HepG2 (cell line): ENCODE measurements at regions not wholly inside any gene's neighbourhood (a gene's known extent, or its start where the extent isn't known, plus 50 kb on each side); places are given as distances from the start of the nearest gene placed in this dataset.

Experiments
- ATAC-seq: fragments of 200-7000 bp; cut with Tn5 transposase; 3 replicates; pipeline ENCODE4 v1.9.1; 2020; ENCODE audit warnings: mild to moderate bottlenecking, moderate library complexity
- BruUV-seq: library from RNA; stranded (reverse); fragments of 400-500 nt; replicated peaks from 2 replicates; lab custom pipeline; 2021; lab: Mats Ljungman, UMichigan
- CTCF ChIA-PET: fragments of 300-600 bp; formaldehyde crosslinking; extraction: SDS; loops from one replicate; lab custom pipeline; 2021; ENCODE audit warnings: low total read pairs, inconsistent platforms, low intra/inter-chr PET ratio; lab: Yijun Ruan, JAX
- POLR2A ChIA-PET: fragments of 350-600 bp; sonication (Branson Sonifier 250); formaldehyde crosslinking; loops from one replicate; lab custom pipeline; 2020; ENCODE audit warnings: antibody characterized with exemption, inconsistent platforms; lab: Yijun Ruan, JAX
- DNase-seq: peaks from one replicate; pipeline ENCODE4 v3.0.0-alpha.2; 2015; ENCODE audit warnings: low spot score
- FAIRE-seq: peaks from 3 replicates; lab custom pipeline; 2011; peaks lifted over from hg19 to GRCh38; lab: Jason Lieb, UNC
- H2AFZ ChIP-seq: one replicate; pipeline ENCODE4 v1.6.1; 2011; ENCODE audit warnings: low read length, inconsistent platforms
- H3K27ac ChIP-seq: fragments of 300-600 bp; 3 replicates; pipeline ENCODE4 v1.8.0; 2011; ENCODE audit warnings: mixed run types, mild to moderate bottlenecking, mixed read lengths, low read length, inconsistent platforms; ENCODE audit not compliant: insufficient read depth; ENCODE audit errors: extremely low read length
- H3K27me3 ChIP-seq, 2 experiments: fragments of 200-600 bp in 1 of 2; 2 replicates in 1 of 2; 3 replicates in 1 of 2; pipeline versions ENCODE4 v1.6.0 to v1.8.0; 2011; ENCODE audit warnings: low read length in 2 of 2, mild to moderate bottlenecking in 2 of 2, moderate library complexity in 2 of 2, inconsistent platforms in 1 of 2; ENCODE audit not compliant: insufficient read depth in 2 of 2, control insufficient read depth in 1 of 2
- H3K36me3 ChIP-seq, 2 experiments: fragments of 200-600 bp in 1 of 2; replicated peaks in 1 of 2; 2 replicates in 1 of 2; 3 replicates in 1 of 2; pipeline versions ENCODE4 v1.5.1 to v1.8.0; 2011; ENCODE audit warnings: low read length in 2 of 2, inconsistent platforms in 1 of 2; ENCODE audit not compliant: insufficient read depth in 2 of 2, control insufficient read depth in 1 of 2
- H3K4me1 ChIP-seq: 2 replicates; pipeline ENCODE4 v1.5.1; 2012; ENCODE audit warnings: low read length, inconsistent platforms; ENCODE audit not compliant: insufficient read depth
- H3K4me2 ChIP-seq: 2 replicates; pipeline ENCODE4 v1.6.0; 2011; ENCODE audit warnings: low read depth, low read length, inconsistent platforms
- H3K4me3 ChIP-seq, 3 experiments: fragments of 200-600 bp in 1 of 3; sonication (generic), shearing (Covaris generic) in 1 of 3; replicated peaks in 1 of 3; 2 replicates each; pipeline ENCODE4 v1.5.1; 2011 to 2016; ENCODE audit warnings: low read length in 3 of 3, inconsistent platforms in 2 of 3, low read depth in 2 of 3, mild to moderate bottlenecking in 2 of 3, control low read depth in 1 of 3, mixed read lengths in 1 of 3; ENCODE audit not compliant: insufficient read depth in 1 of 3
- H3K79me2 ChIP-seq: one replicate; pipeline ENCODE4 v1.6.1; 2011; ENCODE audit warnings: low read length, inconsistent platforms; ENCODE audit not compliant: insufficient read depth
- H3K9ac ChIP-seq: 2 replicates; pipeline ENCODE4 v1.6.0; 2011; ENCODE audit warnings: mild to moderate bottlenecking, low read depth, low read length, inconsistent platforms; ENCODE audit not compliant: insufficient read depth
- H3K9me3 ChIP-seq: 2 replicates; pipeline ENCODE4 v1.5.1; 2012; ENCODE audit warnings: mild to moderate bottlenecking, low read length
- H4K20me1 ChIP-seq: 2 replicates; pipeline ENCODE4 v1.6.0; 2011; ENCODE audit warnings: inconsistent platforms, mild to moderate bottlenecking, low read length, moderate library complexity; ENCODE audit not compliant: insufficient read depth
- PRDM10 ChIP-seq: sonication (generic); formaldehyde crosslinking; IDR thresholded peaks from 2 replicates; pipeline ENCODE4 v1.4.0; 2020; ENCODE audit warnings: low read depth, missing genetic modification reagents
- ZNF616 ChIP-seq: sonication (generic); formaldehyde crosslinking; IDR thresholded peaks from 2 replicates; pipeline ENCODE4 v1.5.0; 2020; ENCODE audit warnings: low read depth, mild to moderate bottlenecking, missing genetic modification reagents
- WGBS: methylation state at CpG from one replicate; pipeline ENCODE4 v1.1.6; 2017; ENCODE audit warnings: low lambda C conversion rate; 5-methylcytosine and 5-hydroxymethylcytosine counted together
- in situ Hi-C: cut with HindIII; loops from 2 replicates; pipeline ENCODE4 v1.10.0; 2017; ENCODE audit warnings: low pct_unique_long_range_greater_than_20kb; ENCODE audit not compliant: extremely low pct_ligation_motif_present
- intact Hi-C: fragments of 100-400 bp; cut with micrococcal nuclease; formaldehyde crosslinking; loops from one replicate; pipeline ENCODE4 v1.10.0; 2022; ENCODE audit not compliant: unreplicated experiment

- CTCF ChIA-PET = no interaction called here
- ATAC-seq (no peak), DNase-seq (no peak), FAIRE-seq (no peak)
- no peaks in the 10 kb centered on the region for H3K36me3 ChIP-seq
- BruUV-seq = no TSS peak
- no peaks in the 10 kb centered on the region for H4K20me1 ChIP-seq
- 8% methylated on average over 9 of the region's 9 CpGs for WGBS
- no peak overlapping the region for H3K9ac ChIP-seq
- no peak overlapping the region for H2AFZ ChIP-seq
- no peak overlapping the region for H3K27ac ChIP-seq
- TF ChIP-seq PRDM10 (no peak), ZNF616 (CRISPR knock-in tag) (no peak)
- POLR2A ChIA-PET = no interaction called here
- H3K9me3 ChIP-seq = no peaks in the 10 kb centered on the region
- H3K4me1 ChIP-seq = no peaks in the 10 kb centered on the region
- intact Hi-C loops = no loop called here
- H3K27me3 ChIP-seq = no peaks in the 10 kb centered on the region; a peak in 1 of 5 replicates
- no peak overlapping the region; a peak in 1 of 6 replicates for H3K4me3 ChIP-seq
- H3K4me2 ChIP-seq = no peak overlapping the region
- no peaks in the 10 kb centered on the region for H3K79me2 ChIP-seq
- in situ Hi-C loops = no loop called here
These were observed 50.5 kb upstream of the PRRC2C start for GRCh38 chr1:171434717-171435346.
